ENCODE measurements at regions not wholly inside any gene's neighbourhood (a gene's known extent, or its start where the extent isn't known, plus 50 kb on each side); places are given as distances from the start of the nearest gene placed in this dataset.

- TF ChIP-seq CTCF (conservative IDR thresholded peaks at IDR 0.05; ENCODE audit: low read depth, low read length): no peak
- H3K4me3 ChIP-seq (ENCODE audit: low read depth, low read length): no peak overlapping the region
- no peak for DNase-seq (ENCODE audit: low read depth)
These were observed 60.4 kb upstream of the SLC24A5 start for GRCh38 chr15:48060396-48060795.

- H3K4me3 ChIP-seq (ENCODE audit: low read depth, low read length): no peak overlapping the region
- no peak for DNase-seq (ENCODE audit: low read depth)
- TF ChIP-seq CTCF (conservative IDR thresholded peaks at IDR 0.05; ENCODE audit: low read depth, low read length): no peak
These were observed 59.2 kb upstream of the SLC24A5 start for GRCh38 chr15:48061605-48062004.

GRCh38 chr15:48062148-48062872 is 58.5 kb upstream of the SLC24A5 start:
- DNase-seq (ENCODE audit: low read depth): peak; percentile 73
- H3K4me3 ChIP-seq (ENCODE audit: low read depth, low read length): no peak overlapping the region
- TF ChIP-seq CTCF (conservative IDR thresholded peaks at IDR 0.05; ENCODE audit: low read depth, low read length): no peak

- no peak for TF ChIP-seq CTCF (conservative IDR thresholded peaks at IDR 0.05; ENCODE audit: low read depth, low read length)
- no peak for DNase-seq (ENCODE audit: low read depth)
- H3K4me3 ChIP-seq (ENCODE audit: low read depth, low read length): no peak overlapping the region
These were observed 57.3 kb upstream of the SLC24A5 start for GRCh38 chr15:48063411-48063985.

GRCh38 chr15:48064421-48064820 is 56.4 kb upstream of the SLC24A5 start:
- TF ChIP-seq CTCF (conservative IDR thresholded peaks at IDR 0.05; ENCODE audit: low read depth, low read length): no peak
- DNase-seq (ENCODE audit: low read depth): peak; percentile 80
- no peak overlapping the region for H3K4me3 ChIP-seq (ENCODE audit: low read depth, low read length)

- no peak for DNase-seq (ENCODE audit: low read depth)
- H3K4me3 ChIP-seq (ENCODE audit: low read depth, low read length): no peak overlapping the region
- no peak for TF ChIP-seq CTCF (conservative IDR thresholded peaks at IDR 0.05; ENCODE audit: low read depth, low read length)
These were observed 54.3 kb upstream of the SLC24A5 start for GRCh38 chr15:48066456-48066855.

Measured in choroid plexus epithelial cell (primary cell).